ENCODE measurements at regions not wholly inside any gene's neighbourhood (a gene's known extent, or its start where the extent isn't known, plus 50 kb on each side); places are given as distances from the start of the nearest gene placed in this dataset.

DNA sequence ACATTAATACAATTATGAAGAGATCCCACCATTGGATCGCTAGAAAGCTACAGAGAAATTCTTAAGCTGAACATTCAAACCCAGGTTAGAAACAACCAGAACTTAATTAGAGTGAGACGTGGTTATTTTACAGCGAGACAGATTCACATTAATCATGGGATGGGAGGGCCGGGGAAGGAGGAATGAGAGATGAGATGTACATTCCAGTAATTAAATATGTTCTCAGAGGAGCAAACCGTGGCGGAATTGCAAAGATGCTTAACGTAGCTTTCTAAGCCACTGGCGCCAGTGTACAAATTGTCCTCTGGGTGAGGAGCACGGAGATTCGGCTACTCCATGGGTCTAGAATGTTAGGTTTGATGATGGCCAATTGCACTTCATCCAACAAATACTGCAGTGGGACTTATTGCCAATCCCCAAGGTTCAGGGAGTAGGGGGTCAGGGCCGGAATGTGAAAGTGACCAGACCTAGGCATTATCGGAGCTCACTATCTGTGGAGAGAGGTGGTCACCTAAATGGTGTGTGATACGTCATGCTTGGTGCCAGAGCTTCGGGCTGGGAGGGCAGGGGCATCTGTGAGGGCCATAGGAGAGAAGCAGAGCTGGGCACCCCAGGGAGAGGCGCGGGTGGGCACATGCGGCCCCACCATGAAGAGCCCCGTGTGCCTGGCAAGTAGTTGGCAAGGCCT lies 114.7 kb downstream of the EDN3 start (continued):
- TF ChIP-seq SP2 (IDR thresholded peaks at IDR 0.05; ENCODE audit: extremely low read depth, low read depth, low read length, poor library complexity, severe bottlenecking) (no peak), STAT5A (IDR thresholded peaks at IDR 0.05; ENCODE audit: borderline replicate concordance, low read length) (no peak), ARID1B (IDR thresholded peaks at IDR 0.05) (no peak), SNRNP70 (optimal IDR thresholded peaks at IDR 0.05; ENCODE audit: low read depth, low read length) (no peak), RBM22 (IDR thresholded peaks at IDR 0.05; ENCODE audit: low read depth, low read length, poor library complexity, severe bottlenecking) (no peak), TEAD4 (IDR thresholded peaks at IDR 0.05; ENCODE audit: low read length) (no peak), TEAD4 (CRISPR knock-in tag; IDR thresholded peaks at IDR 0.05; ENCODE audit: borderline replicate concordance) (no peak)

GRCh38 chr20:59416916-59417315 lies 116.5 kb downstream of the EDN3 start:
- 0% methylated on average over 5 of the region's 5 CpGs for WGBS (ENCODE audit: insufficient coverage, low coverage, missing lambda C conversion rate)
- DNase-seq (ENCODE audit: extremely low read depth in 1 of 4, low spot score in 3 of 4) (no peak), FAIRE-seq (no peak), ATAC-seq (no peak)
- intact Hi-C loops (cut with micrococcal nuclease) (no loop called here), in situ Hi-C loops (cut with MboI) (loop anchor here (10.0 kb wide), 1 partner anchor 332 kb away; no protein-coding TSS in a partner anchor)
- Histone ChIP-seq H4K20me1 (replicated peaks; ENCODE audit: control insufficient read depth, insufficient read depth, low read length) (no peaks in the 10 kb centered on the region; the same call in 1 of the 2 replicates), H3K36me3 (ENCODE audit: control insufficient read depth, insufficient read depth, low read length) (no peaks in the 10 kb centered on the region), H3K27me3 (ENCODE audit: control insufficient read depth in 2 of 2, insufficient read depth in 2 of 2, low read length in 2 of 2) (peaks cover 2 to 24% of the 10 kb centered on the region in 2 experiments; a peak in 3 of 5 replicates), H3K4me3 (no peak overlapping the region), H3K4me2 (ENCODE audit: insufficient read depth, low read length) (no peak overlapping the region), H3K9me3 (replicated peaks; ENCODE audit: control insufficient read depth, insufficient read depth, low read depth, low read length) (no peaks in the 10 kb centered on the region), H3K4me1 (replicated peaks in 1 of 2; ENCODE audit: control insufficient read depth in 2 of 2, insufficient read depth in 2 of 2, low read length in 2 of 2) (no peaks in the 10 kb centered on the region), H3K9ac (ENCODE audit: insufficient read depth in 1 of 2, low read depth in 2 of 2, low read length in 2 of 2) (no peak overlapping the region), H2AFZ (ENCODE audit: low read depth, low read length) (no peak overlapping the region), H3K27ac (ENCODE audit: extremely low read depth, low read depth, low read length) (no peak overlapping the region), H3K9me1 (ENCODE audit: control insufficient read depth, insufficient read depth, low read length) (no peaks in the 10 kb centered on the region), H3K79me2 (ENCODE audit: control insufficient read depth, insufficient read depth, low read length) (no peaks in the 10 kb centered on the region)
- CTCF ChIA-PET (ENCODE audit: low intra/inter-chr PET ratio), result no interaction called here
- POLR2A ChIA-PET, result no interaction called here
- no peak for TF ChIP-seq STAT5A (IDR thresholded peaks at IDR 0.05; ENCODE audit: borderline replicate concordance, low read length)
- TF ChIP-seq, protein P1, sequence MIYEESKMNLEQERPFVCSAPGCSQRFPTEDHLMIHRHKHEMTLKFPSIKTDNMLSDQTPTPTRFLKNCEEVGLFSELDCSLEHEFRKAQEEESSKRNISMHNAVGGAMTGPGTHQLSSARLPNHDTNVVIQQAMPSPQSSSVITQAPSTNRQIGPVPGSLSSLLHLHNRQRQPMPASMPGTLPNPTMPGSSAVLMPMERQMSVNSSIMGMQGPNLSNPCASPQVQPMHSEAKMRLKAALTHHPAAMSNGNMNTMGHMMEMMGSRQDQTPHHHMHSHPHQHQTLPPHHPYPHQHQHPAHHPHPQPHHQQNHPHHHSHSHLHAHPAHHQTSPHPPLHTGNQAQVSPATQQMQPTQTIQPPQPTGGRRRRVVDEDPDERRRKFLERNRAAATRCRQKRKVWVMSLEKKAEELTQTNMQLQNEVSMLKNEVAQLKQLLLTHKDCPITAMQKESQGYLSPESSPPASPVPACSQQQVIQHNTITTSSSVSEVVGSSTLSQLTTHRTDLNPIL (CRISPR knock-in tag; IDR thresholded peaks at IDR 0.05), result no peak
- no peak for TF ChIP-seq CBFA2T2 (conservative IDR thresholded peaks at IDR 0.05)
- no peak for TF ChIP-seq NFYB (IDR thresholded peaks at IDR 0.05; ENCODE audit: extremely low read depth, insufficient read length)
- no peak for TF ChIP-seq ZFPM2 (CRISPR knock-in tag; IDR thresholded peaks at IDR 0.05)
- TF ChIP-seq SREBF2 (CRISPR knock-in tag; IDR thresholded peaks at IDR 0.05), result no peak
- TF ChIP-seq SUPT5H (IDR thresholded peaks at IDR 0.05), result no peak
- no peak for TF ChIP-seq HEY1 (CRISPR knock-in tag; IDR thresholded peaks at IDR 0.05; ENCODE audit: borderline replicate concordance)
- TF ChIP-seq TCF7L2 (IDR thresholded peaks at IDR 0.05; ENCODE audit: low read depth, low read length), result no peak
- no peak for TF ChIP-seq TRIM25 (IDR thresholded peaks at IDR 0.05; ENCODE audit: borderline replicate concordance)
- no peak for TF ChIP-seq SAFB2 (IDR thresholded peaks at IDR 0.05; ENCODE audit: borderline replicate concordance, low read depth, low read length, severe bottlenecking)
- no peak for TF ChIP-seq ZNF217 (CRISPR knock-in tag; IDR thresholded peaks at IDR 0.05)
- TF ChIP-seq ZNF764 (CRISPR knock-in tag; IDR thresholded peaks at IDR 0.05; ENCODE audit: low read depth), result no peak
- BruUV-seq (replicated peaks), result no TSS peak

Measured in K562 (cell line).